Endothelial cell of umbilical vein (primary cell): ENCODE measurements at regions not wholly inside any gene's neighbourhood (a gene's known extent, or its start where the extent isn't known, plus 50 kb on each side); places are given as distances from the start of the nearest gene placed in this dataset.

Source experiments
- BruUV-seq: library from RNA; stranded (reverse); fragments of 400-500 nt; replicated peaks from 2 replicates; lab custom pipeline; 2021; lab: Mats Ljungman, UMichigan
- CTCF ChIA-PET: fragments of 300-600, 350-600 bp; sonication (Branson Sonifier 250); formaldehyde crosslinking; loops from one replicate; lab custom pipeline; 2021; ENCODE audit warnings: antibody characterized with exemption, inconsistent platforms; lab: Charles Lee
- POLR2A ChIA-PET: fragments of 300-600, 350-600 bp; sonication (Branson Sonifier 250); formaldehyde crosslinking; loops from one replicate; lab custom pipeline; 2021; ENCODE audit warnings: antibody characterized with exemption, inconsistent platforms; lab: Charles Lee
- DNase-seq: peaks from one replicate; pipeline ENCODE4 v3.0.0-alpha.2; 2011; ENCODE audit warnings: low read depth, low spot score
- FAIRE-seq: peaks from 2 replicates; lab custom pipeline; 2011; peaks lifted over from hg19 to GRCh38; lab: Jason Lieb, UNC
- H2AFZ ChIP-seq: 2 replicates; pipeline ENCODE4 v1.6.0; 2012; ENCODE audit warnings: low read depth, low read length, control low read depth, inconsistent platforms
- H3K27ac ChIP-seq: 2 replicates; pipeline ENCODE4 v1.5.1; 2011; ENCODE audit warnings: low read depth, mild to moderate bottlenecking, control low read depth, low read length, moderate library complexity; ENCODE audit not compliant: insufficient read depth
- H3K27me3 ChIP-seq, 2 experiments: 2 replicates each; pipeline versions ENCODE4 v1.6.0 to v1.6.1; 2011; ENCODE audit warnings: low read length in 2 of 2, mixed read lengths in 1 of 2; ENCODE audit not compliant: control insufficient read depth in 2 of 2, insufficient read depth in 2 of 2
- H3K36me3 ChIP-seq, 2 experiments: 2 replicates in 1 of 2; 3 replicates in 1 of 2; pipeline ENCODE4 v1.5.1; 2011; ENCODE audit warnings: low read length in 2 of 2, mild to moderate bottlenecking in 1 of 2, moderate library complexity in 1 of 2; ENCODE audit not compliant: control insufficient read depth in 2 of 2, insufficient read depth in 2 of 2; ENCODE audit errors: extremely low read depth in 1 of 2
- H3K4me1 ChIP-seq: 3 replicates; pipeline ENCODE4 v1.5.1; 2011; ENCODE audit warnings: mild to moderate bottlenecking, low read length; ENCODE audit not compliant: control insufficient read depth, insufficient read depth; ENCODE audit errors: extremely low read depth
- H3K4me2 ChIP-seq: 2 replicates; pipeline ENCODE4 v1.6.1; 2011; ENCODE audit warnings: low read length, control low read depth, mixed read lengths; ENCODE audit not compliant: insufficient read depth
- H3K4me3 ChIP-seq, 3 experiments: fragments of 200-600 bp in 1 of 3; sonication (generic), shearing (Covaris generic) in 1 of 3; replicated peaks in 1 of 3; 2 replicates each; pipeline ENCODE4 v1.5.1; 2011 to 2016; ENCODE audit warnings: control low read depth in 3 of 3, low read length in 3 of 3, mild to moderate bottlenecking in 2 of 3, inconsistent platforms in 1 of 3, low read depth in 1 of 3, moderate library complexity in 1 of 3; ENCODE audit not compliant: insufficient read depth in 1 of 3
- H3K79me2 ChIP-seq: 2 replicates; pipeline ENCODE4 v1.6.0; 2012; ENCODE audit warnings: low read length, inconsistent platforms; ENCODE audit not compliant: control insufficient read depth, insufficient read depth
- H3K9ac ChIP-seq: replicated peaks from 2 replicates; pipeline ENCODE3; 2011; ENCODE audit warnings: low read length, control low read depth; ENCODE audit not compliant: insufficient read depth; ENCODE audit errors: extremely low read depth
- H3K9me1 ChIP-seq: replicated peaks from 3 replicates; pipeline ENCODE4 v1.6.0; 2011; ENCODE audit warnings: mild to moderate bottlenecking, low read length; ENCODE audit not compliant: control insufficient read depth, insufficient read depth; ENCODE audit errors: extremely low read depth
- H3K9me3 ChIP-seq: replicated peaks from 2 replicates; pipeline ENCODE4 v1.5.1; 2012; ENCODE audit warnings: low read length, inconsistent platforms; ENCODE audit not compliant: control insufficient read depth, insufficient read depth
- H4K20me1 ChIP-seq: replicated peaks from 2 replicates; pipeline ENCODE3; 2011; ENCODE audit warnings: mild to moderate bottlenecking, low read length; ENCODE audit not compliant: control insufficient read depth, insufficient read depth; ENCODE audit errors: extremely low read depth
- EZH2 ChIP-seq: IDR thresholded peaks from 2 replicates; pipeline ENCODE4 v1.6.1; 2012; ENCODE audit warnings: borderline replicate concordance, low read depth, mild to moderate bottlenecking, moderate library complexity, low read length, inconsistent platforms; ENCODE audit not compliant: severe bottlenecking
- FOS ChIP-seq: IDR thresholded peaks from 2 replicates; pipeline ENCODE4 v1.6.1; 2011; ENCODE audit warnings: mild to moderate bottlenecking, low read length, moderate library complexity, borderline replicate concordance; ENCODE audit not compliant: insufficient read depth
- GATA2 ChIP-seq: IDR thresholded peaks from 2 replicates; pipeline ENCODE4 v1.7.0; 2011; ENCODE audit warnings: low read depth, mild to moderate bottlenecking, moderate library complexity, mixed read lengths, low read length; ENCODE audit not compliant: insufficient read length, insufficient read depth
- JUN ChIP-seq: IDR thresholded peaks from 2 replicates; pipeline ENCODE4 v1.6.1; 2011; ENCODE audit warnings: borderline replicate concordance, low read depth; ENCODE audit not compliant: insufficient read length, insufficient read depth
- MAX ChIP-seq: IDR thresholded peaks from 2 replicates; pipeline ENCODE4 v1.6.1; 2011; ENCODE audit not compliant: insufficient read depth, insufficient read length
- MYC ChIP-seq: IDR thresholded peaks from one replicate; pipeline ENCODE4 v1.6.1; 2011; ENCODE audit warnings: mild to moderate bottlenecking, low read depth, low read length
- POLR2A ChIP-seq: IDR thresholded peaks from 2 replicates; pipeline ENCODE4 v1.6.1; 2012; ENCODE audit warnings: low read depth, mild to moderate bottlenecking, control low read depth, low read length
- POLR2AphosphoS5 ChIP-seq: IDR thresholded peaks from 2 replicates; pipeline ENCODE4 v1.6.1; 2012; ENCODE audit warnings: low read depth, mild to moderate bottlenecking, control low read depth, low read length, moderate library complexity; ENCODE audit not compliant: insufficient read depth
- dilution Hi-C: fragments of 300-500 bp; cut with MboI; formaldehyde crosslinking; loops from one replicate; pipeline ENCODE4 v1.15.0; 2019; ENCODE audit warnings: low sequenced_read_pairs; ENCODE audit not compliant: extremely low pct_ligation_motif_present
- intact Hi-C: fragments of 100-400 bp; cut with micrococcal nuclease; formaldehyde crosslinking; loops from one replicate; pipeline ENCODE4 v1.10.0; 2022
- TF ChIP-seq, protein P1 (sequence below), 2 donors: IDR thresholded peaks; 1 replicate in 1 of 2; 2 replicates in 1 of 2; pipeline ENCODE4 v1.5.1; 2011; ENCODE audit warnings: low read length in 2 of 2, mild to moderate bottlenecking in 2 of 2, moderate library complexity in 2 of 2, control low read depth in 1 of 2, inconsistent platforms in 1 of 2, low read depth in 1 of 2; ENCODE audit not compliant: insufficient read depth in 1 of 2; ENCODE audit errors: extremely low read depth in 1 of 2

- Histone ChIP-seq H3K27me3 (no peaks in the 10 kb centered on the region), H3K9me1 (no peaks in the 10 kb centered on the region), H3K4me3 (no peak overlapping the region), H3K79me2 (no peaks in the 10 kb centered on the region), H3K4me1 (peaks cover 6% of the 10 kb centered on the region), H4K20me1 (no peaks in the 10 kb centered on the region), H3K36me3 (no peaks in the 10 kb centered on the region), H3K4me2 (no peak overlapping the region), H3K9me3 (no peaks in the 10 kb centered on the region), H3K27ac (no peak overlapping the region), H3K9ac (no peak overlapping the region), H2AFZ (no peak overlapping the region)
- dilution Hi-C loops = no loop called here
- intact Hi-C loops = no loop called here
- ChIA-PET CTCF (no interaction called here), POLR2A (no interaction called here)
- FAIRE-seq (no peak), DNase-seq (no peak)
- no peak for TF ChIP-seq MAX
- TF ChIP-seq FOS = no peak
- TF ChIP-seq, protein P1, sequence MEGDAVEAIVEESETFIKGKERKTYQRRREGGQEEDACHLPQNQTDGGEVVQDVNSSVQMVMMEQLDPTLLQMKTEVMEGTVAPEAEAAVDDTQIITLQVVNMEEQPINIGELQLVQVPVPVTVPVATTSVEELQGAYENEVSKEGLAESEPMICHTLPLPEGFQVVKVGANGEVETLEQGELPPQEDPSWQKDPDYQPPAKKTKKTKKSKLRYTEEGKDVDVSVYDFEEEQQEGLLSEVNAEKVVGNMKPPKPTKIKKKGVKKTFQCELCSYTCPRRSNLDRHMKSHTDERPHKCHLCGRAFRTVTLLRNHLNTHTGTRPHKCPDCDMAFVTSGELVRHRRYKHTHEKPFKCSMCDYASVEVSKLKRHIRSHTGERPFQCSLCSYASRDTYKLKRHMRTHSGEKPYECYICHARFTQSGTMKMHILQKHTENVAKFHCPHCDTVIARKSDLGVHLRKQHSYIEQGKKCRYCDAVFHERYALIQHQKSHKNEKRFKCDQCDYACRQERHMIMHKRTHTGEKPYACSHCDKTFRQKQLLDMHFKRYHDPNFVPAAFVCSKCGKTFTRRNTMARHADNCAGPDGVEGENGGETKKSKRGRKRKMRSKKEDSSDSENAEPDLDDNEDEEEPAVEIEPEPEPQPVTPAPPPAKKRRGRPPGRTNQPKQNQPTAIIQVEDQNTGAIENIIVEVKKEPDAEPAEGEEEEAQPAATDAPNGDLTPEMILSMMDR (IDR thresholded peaks at IDR 0.05; ENCODE audit: extremely low read depth in 1 of 2, insufficient read depth in 1 of 2, low read depth in 1 of 2, low read length in 2 of 2) = no peak
- no peak for TF ChIP-seq JUN
- TF ChIP-seq POLR2A = no peak
- TF ChIP-seq EZH2 = no peak
- no peak for TF ChIP-seq POLR2AphosphoS5
- TF ChIP-seq GATA2 = no peak
- no peak for TF ChIP-seq MYC
- no TSS peak for BruUV-seq
Observed at GRCh38 chr3:65033576-65033975, 345.8 kb upstream of the ADAMTS9 start.
